HL-60 (cell line): ENCODE measurements at regions not wholly inside any gene's neighbourhood (a gene's known extent, or its start where the extent isn't known, plus 50 kb on each side); places are given as distances from the start of the nearest gene placed in this dataset.

ENCODE experiments used
- DNase-seq, 2 experiments: peaks; one replicate each; pipeline ENCODE4 v3.0.0-alpha.2; 2010 to 2020; ENCODE audit warnings: low read depth in 1 of 2, low spot score in 1 of 2
- H3K27ac ChIP-seq: fragments of 250-450 bp; sonication (Bioruptor Pico); replicated peaks from 2 replicates; pipeline ENCODE4 v1.5.1; 2020; ENCODE audit warnings: mild to moderate bottlenecking, moderate library complexity
- H3K27me3 ChIP-seq: fragments of 250-450 bp; sonication (Bioruptor Pico); 2 replicates; pipeline ENCODE4 v1.5.1; 2021; ENCODE audit warnings: mild to moderate bottlenecking, moderate library complexity; ENCODE audit not compliant: insufficient read depth, poor library complexity, severe bottlenecking
- H3K4me3 ChIP-seq: replicated peaks from 2 replicates; pipeline ENCODE4 v1.5.1; 2011; ENCODE audit warnings: mild to moderate bottlenecking, control low read depth, low read length; ENCODE audit not compliant: insufficient read depth
- GABPA ChIP-seq: IDR thresholded peaks from 2 replicates; pipeline ENCODE4 v1.6.1; 2012; ENCODE audit warnings: low read depth
- POLR2AphosphoS5 ChIP-seq: IDR thresholded peaks from 2 replicates; pipeline ENCODE4 v1.6.1; 2012; ENCODE audit warnings: low read depth
- SPI1 ChIP-seq: IDR thresholded peaks from 2 replicates; pipeline ENCODE4 v1.6.1; 2012; ENCODE audit warnings: low read depth, mild to moderate bottlenecking, borderline replicate concordance
- TF ChIP-seq, protein P1 (sequence below): IDR thresholded peaks from 2 replicates; pipeline ENCODE4 v1.6.1; 2012; ENCODE audit warnings: low read depth; ENCODE audit not compliant: insufficient replicate concordance
- TF ChIP-seq, protein P2 (sequence below): IDR thresholded peaks from one replicate; pipeline ENCODE4 v1.5.1; 2011; ENCODE audit warnings: low read length, control low read depth, inconsistent platforms; ENCODE audit not compliant: insufficient read depth

DNA sequence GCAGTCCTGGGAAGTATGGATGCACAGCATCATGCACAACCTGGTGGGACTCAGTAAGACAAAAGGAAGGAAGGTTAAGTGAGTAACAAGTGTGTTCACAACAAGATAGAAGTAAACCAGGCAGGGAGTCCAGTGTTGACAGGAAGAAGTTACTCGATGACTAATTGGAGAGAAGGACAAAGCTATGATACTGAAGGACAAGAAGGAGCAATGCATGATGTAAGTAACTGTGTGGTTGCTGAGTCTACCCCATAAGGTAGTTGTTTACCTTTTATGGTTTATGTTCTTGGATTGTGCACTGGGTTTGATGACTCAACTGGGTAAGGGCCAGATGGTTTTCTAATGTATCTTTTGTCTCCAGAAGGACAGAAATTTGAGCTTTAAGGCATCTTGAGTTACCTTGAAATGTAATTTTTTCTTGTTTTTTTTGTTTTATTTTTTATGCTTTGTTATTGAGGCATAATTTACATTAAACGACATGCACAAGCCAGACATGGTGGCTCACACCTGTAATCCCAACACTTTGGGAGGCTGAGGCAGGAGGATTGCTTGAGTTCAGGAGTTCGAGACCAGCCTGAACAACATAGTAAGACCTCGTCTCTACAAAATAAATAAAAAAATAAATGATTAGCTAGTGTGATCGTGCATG is 89.2 kb upstream of the CAST start:
- Histone ChIP-seq H3K27me3 (no peaks in the 10 kb centered on the region), H3K27ac (no peak overlapping the region), H3K4me3 (no peak overlapping the region)
- no peak for DNase-seq
- no peak for TF ChIP-seq POLR2AphosphoS5
- TF ChIP-seq SPI1 = no peak
- TF ChIP-seq, protein P1, sequence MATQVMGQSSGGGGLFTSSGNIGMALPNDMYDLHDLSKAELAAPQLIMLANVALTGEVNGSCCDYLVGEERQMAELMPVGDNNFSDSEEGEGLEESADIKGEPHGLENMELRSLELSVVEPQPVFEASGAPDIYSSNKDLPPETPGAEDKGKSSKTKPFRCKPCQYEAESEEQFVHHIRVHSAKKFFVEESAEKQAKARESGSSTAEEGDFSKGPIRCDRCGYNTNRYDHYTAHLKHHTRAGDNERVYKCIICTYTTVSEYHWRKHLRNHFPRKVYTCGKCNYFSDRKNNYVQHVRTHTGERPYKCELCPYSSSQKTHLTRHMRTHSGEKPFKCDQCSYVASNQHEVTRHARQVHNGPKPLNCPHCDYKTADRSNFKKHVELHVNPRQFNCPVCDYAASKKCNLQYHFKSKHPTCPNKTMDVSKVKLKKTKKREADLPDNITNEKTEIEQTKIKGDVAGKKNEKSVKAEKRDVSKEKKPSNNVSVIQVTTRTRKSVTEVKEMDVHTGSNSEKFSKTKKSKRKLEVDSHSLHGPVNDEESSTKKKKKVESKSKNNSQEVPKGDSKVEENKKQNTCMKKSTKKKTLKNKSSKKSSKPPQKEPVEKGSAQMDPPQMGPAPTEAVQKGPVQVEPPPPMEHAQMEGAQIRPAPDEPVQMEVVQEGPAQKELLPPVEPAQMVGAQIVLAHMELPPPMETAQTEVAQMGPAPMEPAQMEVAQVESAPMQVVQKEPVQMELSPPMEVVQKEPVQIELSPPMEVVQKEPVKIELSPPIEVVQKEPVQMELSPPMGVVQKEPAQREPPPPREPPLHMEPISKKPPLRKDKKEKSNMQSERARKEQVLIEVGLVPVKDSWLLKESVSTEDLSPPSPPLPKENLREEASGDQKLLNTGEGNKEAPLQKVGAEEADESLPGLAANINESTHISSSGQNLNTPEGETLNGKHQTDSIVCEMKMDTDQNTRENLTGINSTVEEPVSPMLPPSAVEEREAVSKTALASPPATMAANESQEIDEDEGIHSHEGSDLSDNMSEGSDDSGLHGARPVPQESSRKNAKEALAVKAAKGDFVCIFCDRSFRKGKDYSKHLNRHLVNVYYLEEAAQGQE = no peak

GRCh38 chr5:96573513-96573894 is 88.7 kb upstream of the CAST start:
- Histone ChIP-seq H3K4me3 (no peak overlapping the region), H3K27me3 (no peaks in the 10 kb centered on the region), H3K27ac (no peak overlapping the region)
- TF ChIP-seq SPI1 = no peak
- TF ChIP-seq, protein P1 = no peak
- TF ChIP-seq, protein P2, sequence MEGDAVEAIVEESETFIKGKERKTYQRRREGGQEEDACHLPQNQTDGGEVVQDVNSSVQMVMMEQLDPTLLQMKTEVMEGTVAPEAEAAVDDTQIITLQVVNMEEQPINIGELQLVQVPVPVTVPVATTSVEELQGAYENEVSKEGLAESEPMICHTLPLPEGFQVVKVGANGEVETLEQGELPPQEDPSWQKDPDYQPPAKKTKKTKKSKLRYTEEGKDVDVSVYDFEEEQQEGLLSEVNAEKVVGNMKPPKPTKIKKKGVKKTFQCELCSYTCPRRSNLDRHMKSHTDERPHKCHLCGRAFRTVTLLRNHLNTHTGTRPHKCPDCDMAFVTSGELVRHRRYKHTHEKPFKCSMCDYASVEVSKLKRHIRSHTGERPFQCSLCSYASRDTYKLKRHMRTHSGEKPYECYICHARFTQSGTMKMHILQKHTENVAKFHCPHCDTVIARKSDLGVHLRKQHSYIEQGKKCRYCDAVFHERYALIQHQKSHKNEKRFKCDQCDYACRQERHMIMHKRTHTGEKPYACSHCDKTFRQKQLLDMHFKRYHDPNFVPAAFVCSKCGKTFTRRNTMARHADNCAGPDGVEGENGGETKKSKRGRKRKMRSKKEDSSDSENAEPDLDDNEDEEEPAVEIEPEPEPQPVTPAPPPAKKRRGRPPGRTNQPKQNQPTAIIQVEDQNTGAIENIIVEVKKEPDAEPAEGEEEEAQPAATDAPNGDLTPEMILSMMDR = no peak
- no peak for TF ChIP-seq GABPA
- TF ChIP-seq POLR2AphosphoS5 = no peak
- DNase-seq = no peak

- Histone ChIP-seq H3K27me3 (no peaks in the 10 kb centered on the region), H3K4me3 (no peak overlapping the region), H3K27ac (no peak overlapping the region)
- no peak for DNase-seq
- TF ChIP-seq GABPA (no peak), SPI1 (no peak), POLR2AphosphoS5 (no peak)
- TF ChIP-seq, protein P2 = no peak
- TF ChIP-seq, protein P1 = no peak
These were observed 85.3 kb upstream of the CAST start for GRCh38 chr5:96576876-96577275.

GRCh38 chr5:96577909-96578308 is 84.3 kb upstream of the CAST start:
- H3K27me3 ChIP-seq = no peaks in the 10 kb centered on the region
- no peak overlapping the region for H3K27ac ChIP-seq
- DNase-seq = no peak
- TF ChIP-seq POLR2AphosphoS5 (no peak), SPI1 (no peak)
- TF ChIP-seq, protein P2 = no peak
- H3K4me3 ChIP-seq = no peak overlapping the region
